ENCODE measurements at regions not wholly inside any gene's neighbourhood (a gene's known extent, or its start where the extent isn't known, plus 50 kb on each side); places are given as distances from the start of the nearest gene placed in this dataset.
"Not testable (repeated sequence)": the region's sequence is repeated elsewhere in the genome, so short reads cannot be mapped to it uniquely, and the experiment has no call there.

DNA sequence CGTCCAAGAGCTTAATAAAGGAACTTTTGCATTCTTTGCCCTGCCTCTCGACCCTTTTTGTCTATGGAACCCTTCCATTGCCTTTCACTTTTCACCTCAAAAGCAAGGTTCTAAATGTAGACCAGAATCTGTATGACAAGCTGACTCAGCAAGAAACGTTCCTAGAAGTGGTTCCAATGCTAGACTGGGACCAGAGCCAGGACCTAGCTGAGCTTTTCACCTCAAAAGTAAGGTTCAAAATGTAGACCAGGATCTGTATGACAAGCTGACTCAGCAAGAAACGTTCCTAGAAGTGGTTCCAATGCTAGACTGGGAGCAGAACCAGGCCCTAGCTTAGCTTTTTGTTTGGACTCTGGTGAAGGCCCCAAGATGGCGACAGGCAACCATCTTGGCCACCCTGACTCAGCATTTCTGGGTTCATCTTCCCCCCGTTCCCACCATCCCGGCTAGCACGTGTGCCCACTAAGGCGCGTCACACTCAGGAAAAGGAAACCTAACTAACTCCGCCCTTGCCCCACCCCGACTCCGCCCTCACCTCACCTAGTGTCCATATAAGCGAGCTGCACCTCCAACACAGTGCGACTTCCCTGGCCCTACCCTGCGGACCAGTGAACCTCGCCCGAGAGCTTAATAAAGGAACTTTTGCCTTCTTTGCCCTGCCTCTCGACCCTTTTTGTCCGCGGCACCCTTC, 53.0 kb upstream of the TMEM97 start:
- H3K27me3 Mint-ChIP-seq (ENCODE audit: insufficient read depth, low read depth); H4K20me1 ChIP-seq (ENCODE audit: low read depth); H3K9me3 ChIP-seq (ENCODE audit: low read depth); H3K4me2 ChIP-seq; H3K4me3 ChIP-seq; H3K9ac ChIP-seq; H3K27ac ChIP-seq; H3K27ac Mint-ChIP-seq; H3K79me2 ChIP-seq (ENCODE audit: low read depth); H3F3A ChIP-seq (ENCODE audit: low read depth); H3K4me1 ChIP-seq; H3K36me3 ChIP-seq; H3K4me1 Mint-ChIP-seq; H3K36me3 Mint-ChIP-seq; H3K27me3 ChIP-seq; H3K4me3 Mint-ChIP-seq; DNase-seq (ENCODE audit: low spot score); H2AFZ ChIP-seq (replicated peaks): not testable (repeated sequence)
- H3K9me3 Mint-ChIP-seq, result peaks cover 50% of the 10 kb centered on the region

DNA sequence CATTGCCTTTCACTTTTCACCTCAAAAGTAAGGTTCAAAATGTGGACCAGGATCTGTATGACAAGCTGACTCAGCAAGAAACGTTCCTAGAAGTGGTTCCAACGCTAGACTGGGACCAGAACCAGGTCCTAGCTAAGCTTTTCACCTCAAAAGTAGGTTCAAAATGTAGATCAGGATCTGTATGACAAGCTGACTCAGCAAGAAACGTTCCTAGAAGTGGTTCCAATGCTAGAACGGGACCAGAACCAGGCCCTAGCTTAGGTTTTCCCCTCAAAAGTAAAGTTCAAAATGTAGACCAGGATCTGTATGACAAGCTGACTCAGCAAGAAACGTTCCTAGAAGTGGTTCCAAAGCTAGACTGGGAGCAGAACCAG, 52.5 kb upstream of the TMEM97 start:
- H3K36me3 ChIP-seq; H4K20me1 ChIP-seq (ENCODE audit: low read depth); H3K27ac ChIP-seq; H3K4me2 ChIP-seq; H3K27me3 ChIP-seq; H3K4me3 ChIP-seq; H3F3A ChIP-seq (ENCODE audit: low read depth); H3K4me1 ChIP-seq; H3K36me3 Mint-ChIP-seq; H3K27me3 Mint-ChIP-seq (ENCODE audit: insufficient read depth, low read depth); H2AFZ ChIP-seq (replicated peaks); H3K9me3 ChIP-seq (ENCODE audit: low read depth); H3K4me3 Mint-ChIP-seq; H3K4me1 Mint-ChIP-seq; H3K27ac Mint-ChIP-seq; H3K9ac ChIP-seq; H3K79me2 ChIP-seq (ENCODE audit: low read depth); DNase-seq (ENCODE audit: low spot score): not testable (repeated sequence)
- peaks cover 49% of the 10 kb centered on the region for H3K9me3 Mint-ChIP-seq

DNA sequence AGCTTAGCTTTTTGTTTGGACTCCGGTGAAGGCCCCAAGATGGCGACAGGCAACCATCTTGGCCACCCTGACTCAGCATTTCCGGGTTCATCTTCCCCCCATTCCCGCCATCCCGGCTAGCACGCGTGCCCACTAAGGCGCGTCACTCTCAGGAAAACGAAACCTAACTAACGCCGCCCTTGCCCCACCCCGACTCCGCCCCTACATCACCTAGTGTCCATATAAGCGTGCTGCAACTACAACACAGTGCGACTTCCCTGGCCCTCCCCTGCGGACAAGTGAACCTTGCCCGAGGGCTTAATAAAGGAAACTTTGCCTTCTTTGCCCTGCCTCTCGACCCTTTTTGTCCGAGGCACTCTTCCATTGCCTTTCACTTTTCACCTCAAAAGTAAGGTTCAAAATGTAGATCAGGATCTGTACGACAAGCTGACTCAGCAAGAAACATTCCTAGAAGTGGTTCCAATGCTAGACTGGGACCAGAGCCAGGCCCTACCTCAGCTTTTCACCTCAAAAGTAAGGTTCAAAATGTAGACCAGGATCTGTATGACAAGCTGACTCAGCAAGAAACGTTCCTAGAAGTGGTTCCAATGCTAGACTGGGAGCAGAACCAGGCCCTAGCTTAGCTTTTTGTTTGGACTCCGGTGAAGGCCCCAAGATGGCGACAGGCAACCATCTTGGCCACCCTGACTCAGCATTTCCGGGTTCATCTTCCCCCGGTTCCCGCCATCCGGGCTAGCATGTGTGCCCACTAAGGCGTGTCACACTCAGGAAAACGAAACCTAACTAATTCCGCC, 51.9 kb upstream of the TMEM97 start:
- not testable (repeated sequence) for H3K9me3 ChIP-seq (ENCODE audit: low read depth); H2AFZ ChIP-seq (replicated peaks); H3K9ac ChIP-seq; H3K4me1 ChIP-seq; DNase-seq (ENCODE audit: low spot score); H3K27ac ChIP-seq; H3K36me3 ChIP-seq; H3K27me3 Mint-ChIP-seq (ENCODE audit: insufficient read depth, low read depth); H4K20me1 ChIP-seq (ENCODE audit: low read depth); H3K4me2 ChIP-seq; H3K79me2 ChIP-seq (ENCODE audit: low read depth); H3K4me1 Mint-ChIP-seq; H3K27me3 ChIP-seq; H3K36me3 Mint-ChIP-seq; H3K4me3 ChIP-seq; H3F3A ChIP-seq (ENCODE audit: low read depth)
- Mint-ChIP-seq H3K9me3 (peaks cover 46% of the 10 kb centered on the region), H3K4me3 (peak overlapping the region; percentile 43), H3K27ac (peak overlapping the region; percentile 37)

DNA sequence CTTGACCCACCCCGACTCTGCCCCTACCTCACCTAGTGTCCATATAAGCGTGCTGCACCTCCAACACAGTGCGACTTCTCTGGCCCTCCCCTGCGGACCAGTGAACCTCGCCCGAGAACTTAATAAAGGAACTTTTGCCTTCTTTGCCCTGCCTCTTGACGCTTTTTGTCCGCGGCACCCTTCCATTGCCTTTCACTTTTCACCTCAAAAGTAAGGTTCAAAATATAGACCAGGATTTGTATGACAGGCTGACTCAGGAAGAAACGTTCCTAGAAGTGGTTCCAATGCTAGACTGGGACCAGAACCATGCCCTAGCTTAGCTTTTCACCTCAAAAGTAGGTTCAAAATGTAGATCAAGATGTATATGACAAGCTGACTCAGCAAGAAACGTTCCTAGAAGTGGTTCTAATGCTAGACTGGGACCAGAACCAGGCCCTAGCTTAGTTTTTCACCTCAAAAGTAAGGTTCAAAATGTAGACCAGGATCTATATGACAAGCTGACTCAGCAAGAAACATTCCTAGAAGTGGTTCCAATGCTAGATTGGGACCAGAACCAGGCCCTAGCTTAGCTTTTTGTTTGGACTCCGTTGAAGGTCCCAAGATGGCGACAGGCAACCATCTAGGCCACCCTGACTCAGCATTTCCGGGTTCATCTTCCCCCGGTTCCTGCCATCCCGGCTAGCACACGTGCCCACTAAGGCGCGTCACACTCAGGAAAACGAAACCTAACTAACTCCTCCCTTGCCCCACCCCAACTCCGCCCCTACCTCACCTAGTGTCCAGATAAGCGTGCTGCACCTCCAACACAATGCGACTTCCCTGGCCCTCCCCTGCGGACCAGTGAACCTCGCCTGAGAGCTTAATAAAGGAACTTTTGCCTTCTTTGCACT, 51.0 kb upstream of the TMEM97 start:
- H3K36me3 Mint-ChIP-seq, result peaks cover 2% of the 10 kb centered on the region
- DNase-seq (ENCODE audit: low spot score), result no peak
- no peaks in the 10 kb centered on the region for H3K4me1 Mint-ChIP-seq

More for the DNA sequence above, 51.0 kb upstream of the TMEM97 start:
- H3K27me3 ChIP-seq, result no peaks in the 10 kb centered on the region
- no peak overlapping the region for H3K4me2 ChIP-seq
- no peak overlapping the region for H3K4me3 ChIP-seq
- no peaks in the 10 kb centered on the region for H3F3A ChIP-seq (ENCODE audit: low read depth)
- Mint-ChIP-seq H3K9me3 (peaks cover 44% of the 10 kb centered on the region), H3K27ac (no peak overlapping the region), H3K27me3 (ENCODE audit: insufficient read depth, low read depth) (peaks cover 7% of the 10 kb centered on the region), H3K4me3 (no peak overlapping the region)
- H3K9me3 ChIP-seq (ENCODE audit: low read depth), result no peaks in the 10 kb centered on the region
- H4K20me1 ChIP-seq (ENCODE audit: low read depth), result no peaks in the 10 kb centered on the region
- no peak overlapping the region for H3K9ac ChIP-seq
- H3K27ac ChIP-seq, result no peak overlapping the region
- TF ChIP-seq EZH2phosphoT487 (IDR thresholded peaks at IDR 0.05), result no peak
- TF ChIP-seq EZH2 (IDR thresholded peaks at IDR 0.05), result no peak
- TF ChIP-seq, protein P1, sequence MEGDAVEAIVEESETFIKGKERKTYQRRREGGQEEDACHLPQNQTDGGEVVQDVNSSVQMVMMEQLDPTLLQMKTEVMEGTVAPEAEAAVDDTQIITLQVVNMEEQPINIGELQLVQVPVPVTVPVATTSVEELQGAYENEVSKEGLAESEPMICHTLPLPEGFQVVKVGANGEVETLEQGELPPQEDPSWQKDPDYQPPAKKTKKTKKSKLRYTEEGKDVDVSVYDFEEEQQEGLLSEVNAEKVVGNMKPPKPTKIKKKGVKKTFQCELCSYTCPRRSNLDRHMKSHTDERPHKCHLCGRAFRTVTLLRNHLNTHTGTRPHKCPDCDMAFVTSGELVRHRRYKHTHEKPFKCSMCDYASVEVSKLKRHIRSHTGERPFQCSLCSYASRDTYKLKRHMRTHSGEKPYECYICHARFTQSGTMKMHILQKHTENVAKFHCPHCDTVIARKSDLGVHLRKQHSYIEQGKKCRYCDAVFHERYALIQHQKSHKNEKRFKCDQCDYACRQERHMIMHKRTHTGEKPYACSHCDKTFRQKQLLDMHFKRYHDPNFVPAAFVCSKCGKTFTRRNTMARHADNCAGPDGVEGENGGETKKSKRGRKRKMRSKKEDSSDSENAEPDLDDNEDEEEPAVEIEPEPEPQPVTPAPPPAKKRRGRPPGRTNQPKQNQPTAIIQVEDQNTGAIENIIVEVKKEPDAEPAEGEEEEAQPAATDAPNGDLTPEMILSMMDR (IDR thresholded peaks at IDR 0.05), result no peak
- H3K36me3 ChIP-seq, result no peaks in the 10 kb centered on the region
- no peaks in the 10 kb centered on the region for H3K79me2 ChIP-seq (ENCODE audit: low read depth)
- no peaks in the 10 kb centered on the region for H3K4me1 ChIP-seq
- no peak overlapping the region for H2AFZ ChIP-seq (replicated peaks)

Data from neural progenitor cell (in vitro differentiated cells).